ENCODE measurements at regions not wholly inside any gene's neighbourhood (a gene's known extent, or its start where the extent isn't known, plus 50 kb on each side); places are given as distances from the start of the nearest gene placed in this dataset.

- Histone ChIP-seq H3K4me3 (ENCODE audit: low read depth, low read length) (no peak overlapping the region), H3K36me3 (no peaks in the 10 kb centered on the region), H3K27me3 (no peaks in the 10 kb centered on the region), H3K4me1 (no peaks in the 10 kb centered on the region), H3K9me3 (no peaks in the 10 kb centered on the region)
- no peak for DNase-seq
- TF ChIP-seq CTCF (IDR thresholded peaks at IDR 0.05; ENCODE audit: low read depth, low read length), result no peak
Measured at GRCh38 chr15:81785679-81786078, 260.1 kb downstream of the MEX3B start.

GRCh38 chr15:81785181-81785580 lies 260.6 kb downstream of the MEX3B start:
- no peaks in the 10 kb centered on the region for H3K36me3 ChIP-seq
- no peaks in the 10 kb centered on the region for H3K9me3 ChIP-seq
- no peaks in the 10 kb centered on the region for H3K27me3 ChIP-seq
- no peak for DNase-seq
- no peak overlapping the region for H3K4me3 ChIP-seq (ENCODE audit: low read depth, low read length)
- no peak for TF ChIP-seq CTCF (IDR thresholded peaks at IDR 0.05; ENCODE audit: low read depth, low read length)
- H3K4me1 ChIP-seq, result no peaks in the 10 kb centered on the region

- TF ChIP-seq CTCF (IDR thresholded peaks at IDR 0.05; ENCODE audit: low read depth, low read length), result no peak
- H3K36me3 ChIP-seq, result no peaks in the 10 kb centered on the region
- no peaks in the 10 kb centered on the region for H3K4me1 ChIP-seq
- no peaks in the 10 kb centered on the region for H3K9me3 ChIP-seq
- no peaks in the 10 kb centered on the region for H3K27me3 ChIP-seq
- DNase-seq, result no peak
- no peak overlapping the region for H3K4me3 ChIP-seq (ENCODE audit: low read depth, low read length)
Measured at GRCh38 chr15:81784751-81785150, 261.1 kb downstream of the MEX3B start.

- TF ChIP-seq CTCF (IDR thresholded peaks at IDR 0.05; ENCODE audit: low read depth, low read length), result no peak
- Histone ChIP-seq H3K4me1 (no peaks in the 10 kb centered on the region), H3K36me3 (no peaks in the 10 kb centered on the region), H3K9me3 (no peaks in the 10 kb centered on the region), H3K27me3 (no peaks in the 10 kb centered on the region), H3K4me3 (ENCODE audit: low read depth, low read length) (no peak overlapping the region)
- no peak for DNase-seq
Measured at GRCh38 chr15:81783586-81783985, 262.2 kb downstream of the MEX3B start.

GRCh38 chr15:81783076-81783475 lies 262.7 kb downstream of the MEX3B start:
- no peak for DNase-seq
- H3K9me3 ChIP-seq, result no peaks in the 10 kb centered on the region
- H3K4me3 ChIP-seq (ENCODE audit: low read depth, low read length), result no peak overlapping the region
- H3K27me3 ChIP-seq, result no peaks in the 10 kb centered on the region
- no peaks in the 10 kb centered on the region for H3K36me3 ChIP-seq
- H3K4me1 ChIP-seq, result no peaks in the 10 kb centered on the region
- no peak for TF ChIP-seq CTCF (IDR thresholded peaks at IDR 0.05; ENCODE audit: low read depth, low read length)

- Histone ChIP-seq H3K36me3 (no peaks in the 10 kb centered on the region), H3K27me3 (no peaks in the 10 kb centered on the region), H3K4me1 (no peaks in the 10 kb centered on the region), H3K9me3 (no peaks in the 10 kb centered on the region), H3K4me3 (ENCODE audit: low read depth, low read length) (no peak overlapping the region)
- DNase-seq, result no peak
- TF ChIP-seq CTCF (IDR thresholded peaks at IDR 0.05; ENCODE audit: low read depth, low read length), result no peak
Measured at GRCh38 chr15:81781395-81781794, 264.4 kb downstream of the MEX3B start.
